NCI-H460 (cell line): ENCODE measurements at regions not wholly inside any gene's neighbourhood (a gene's known extent, or its start where the extent isn't known, plus 50 kb on each side); places are given as distances from the start of the nearest gene placed in this dataset.
"Not testable (repeated sequence)": the region's sequence is repeated elsewhere in the genome, so short reads cannot be mapped to it uniquely, and the experiment has no call there.

Source experiments
- DNase-seq: peaks from one replicate; pipeline ENCODE4 v3.0.0-alpha.2; 2016; ENCODE audit warnings: low read depth; ENCODE audit errors: extremely low read depth

- no peak for DNase-seq
These were observed 203.0 kb upstream of the EPHA4 start for GRCh38 chr2:221775096-221775495.

GRCh38 chr2:221774136-221774535, 202.0 kb upstream of the EPHA4 start:
- DNase-seq: no peak

GRCh38 chr2:221771297-221771696, 199.2 kb upstream of the EPHA4 start:
- no peak for DNase-seq

GRCh38 chr2:221767106-221768012, 195.3 kb upstream of the EPHA4 start:
- no peak for DNase-seq

- no peak for DNase-seq
These were observed 190.4 kb upstream of the EPHA4 start for GRCh38 chr2:221762496-221762895.

- no peak for DNase-seq
These were observed 189.2 kb upstream of the EPHA4 start for GRCh38 chr2:221761260-221761659.

- DNase-seq: no peak
These were observed 186.0 kb upstream of the EPHA4 start for GRCh38 chr2:221758076-221758475.

GRCh38 chr2:221753401-221753800, 181.3 kb upstream of the EPHA4 start:
- DNase-seq: no peak

GRCh38 chr2:221752781-221753180, 180.7 kb upstream of the EPHA4 start:
- DNase-seq: no peak

- DNase-seq: no peak
These were observed 178.2 kb upstream of the EPHA4 start for GRCh38 chr2:221750316-221750715.

GRCh38 chr2:221747289-221747972, 175.3 kb upstream of the EPHA4 start:
- DNase-seq: no peak

GRCh38 chr2:221741496-221742211, 169.6 kb upstream of the EPHA4 start:
- DNase-seq: no peak

GRCh38 chr2:221731432-221732145, 159.5 kb upstream of the EPHA4 start:
- no peak for DNase-seq

GRCh38 chr2:221726894-221727513, 154.9 kb upstream of the EPHA4 start:
- DNase-seq: no peak

- DNase-seq: no peak
These were observed 152.6 kb upstream of the EPHA4 start for GRCh38 chr2:221724631-221725203.

- DNase-seq: not testable (repeated sequence)
These were observed 152.0 kb upstream of the EPHA4 start for GRCh38 chr2:221724117-221724516.

GRCh38 chr2:221716426-221717303, 144.6 kb upstream of the EPHA4 start:
- DNase-seq: no peak

GRCh38 chr2:221715523-221716247, 143.6 kb upstream of the EPHA4 start:
- no peak for DNase-seq
